HG03066 (cell line): ENCODE measurements at regions not wholly inside any gene's neighbourhood (a gene's known extent, or its start where the extent isn't known, plus 50 kb on each side); places are given as distances from the start of the nearest gene placed in this dataset.
"Not testable (repeated sequence)": the region's sequence is repeated elsewhere in the genome, so short reads cannot be mapped to it uniquely, and the experiment has no call there.

ENCODE experiments used
- ATAC-seq: cut with Tn5 transposase; IDR thresholded peaks from one replicate; pipeline ENCODE4 v1.9.1; 2021; ENCODE audit warnings: low read depth; ENCODE audit not compliant: unreplicated experiment

GRCh38 chr3:152891678-152892077, 56.7 kb downstream of the P2RY1 start:
- no peak for ATAC-seq

GRCh38 chr3:152892446-152892845, 57.5 kb downstream of the P2RY1 start:
- no peak for ATAC-seq

- no peak for ATAC-seq
Observed at GRCh38 chr3:152893647-152894046, 58.7 kb downstream of the P2RY1 start.

DNA sequence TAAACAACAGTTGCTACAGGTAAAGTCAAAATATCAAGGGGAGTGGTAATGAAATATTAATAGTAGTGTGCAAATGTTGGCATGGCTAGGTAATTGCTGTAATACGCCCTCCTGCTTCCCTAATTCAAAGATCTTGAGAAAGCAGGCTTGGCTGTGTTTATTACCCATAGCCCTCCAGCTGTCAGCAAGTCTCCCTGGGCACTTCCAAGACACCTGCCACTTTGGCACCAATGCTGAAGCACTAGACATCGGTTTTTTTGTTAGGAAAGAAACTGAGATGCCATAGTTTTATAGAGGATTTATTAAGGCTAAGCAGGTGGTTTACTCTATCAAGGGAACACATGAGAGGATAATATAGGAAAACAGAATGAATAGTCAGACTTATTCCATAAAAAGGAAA, 64.4 kb downstream of the P2RY1 start:
- ATAC-seq = no peak

DNA sequence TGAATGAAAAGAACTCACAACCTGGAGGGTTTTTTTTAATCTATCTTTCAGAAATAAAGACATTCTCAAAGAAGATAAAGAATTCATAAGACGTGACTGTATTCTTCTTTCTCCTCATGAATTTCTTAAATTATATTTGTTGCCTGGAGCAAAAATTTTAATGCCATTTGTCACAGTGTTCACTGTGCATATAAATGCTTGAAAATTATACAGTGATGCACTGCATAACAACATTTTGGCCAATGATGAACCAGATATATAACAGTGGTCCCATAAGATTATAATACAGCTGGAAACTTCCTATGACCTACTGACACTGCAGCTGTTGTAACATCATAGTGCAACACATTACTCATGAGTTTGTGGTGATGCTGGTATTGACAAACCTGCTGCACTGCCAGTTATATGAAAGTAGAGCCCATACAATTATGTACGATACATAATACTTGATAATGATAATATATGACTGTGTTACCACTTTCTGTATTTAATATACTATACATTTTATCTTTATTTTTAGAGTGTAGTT, 67.3 kb downstream of the P2RY1 start:
- no peak for ATAC-seq

DNA sequence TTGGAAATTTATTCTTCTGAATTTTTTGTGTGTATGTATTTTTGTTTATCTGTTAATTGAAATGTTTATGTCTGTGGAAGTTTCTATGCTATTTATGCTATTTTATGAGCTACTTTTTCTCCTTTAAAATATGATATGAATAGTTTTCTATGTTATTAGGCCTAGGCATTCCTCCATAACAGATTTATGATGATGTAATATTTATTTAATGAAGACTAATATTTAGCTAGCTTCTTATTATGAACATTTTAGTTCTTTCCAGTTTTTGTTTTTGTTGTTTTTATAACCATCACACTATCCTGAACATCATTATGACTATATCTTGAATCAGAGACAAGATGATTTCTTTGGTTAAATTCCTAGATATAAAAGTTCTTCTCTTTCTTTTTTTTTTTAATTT, 70.7 kb downstream of the P2RY1 start:
- no peak for ATAC-seq

DNA sequence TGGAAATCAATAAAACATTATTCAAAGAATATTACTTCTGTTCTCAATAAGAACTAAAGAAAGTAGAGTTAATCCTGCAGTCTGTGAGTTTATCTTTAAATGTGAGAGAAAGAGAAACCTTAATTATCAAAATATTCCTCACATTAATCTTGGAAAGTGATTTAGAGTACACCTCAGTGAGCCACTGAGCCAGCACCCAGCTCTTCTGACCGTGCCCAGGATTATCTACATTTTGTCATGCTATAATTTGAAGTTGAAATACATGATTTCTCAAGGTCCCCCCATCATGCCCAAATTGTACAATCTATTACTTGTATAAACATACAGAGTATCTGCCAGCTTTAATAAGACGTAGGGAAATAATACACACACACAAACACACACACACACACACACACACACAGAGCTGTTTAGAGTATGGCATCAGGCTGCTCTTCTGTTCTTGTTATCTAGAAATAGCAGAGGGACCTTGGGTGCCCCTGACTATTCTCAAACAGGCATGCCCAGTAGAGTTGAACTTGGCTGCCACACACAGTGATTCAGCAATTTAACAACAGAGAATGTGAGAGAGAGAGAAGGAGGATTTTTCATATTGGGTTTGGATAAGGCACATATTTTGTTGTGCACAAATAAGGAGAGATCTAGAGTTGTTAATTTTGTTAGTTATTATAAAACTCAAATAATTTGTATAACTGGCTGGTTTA, 74.4 kb downstream of the P2RY1 start:
- ATAC-seq = no peak

DNA sequence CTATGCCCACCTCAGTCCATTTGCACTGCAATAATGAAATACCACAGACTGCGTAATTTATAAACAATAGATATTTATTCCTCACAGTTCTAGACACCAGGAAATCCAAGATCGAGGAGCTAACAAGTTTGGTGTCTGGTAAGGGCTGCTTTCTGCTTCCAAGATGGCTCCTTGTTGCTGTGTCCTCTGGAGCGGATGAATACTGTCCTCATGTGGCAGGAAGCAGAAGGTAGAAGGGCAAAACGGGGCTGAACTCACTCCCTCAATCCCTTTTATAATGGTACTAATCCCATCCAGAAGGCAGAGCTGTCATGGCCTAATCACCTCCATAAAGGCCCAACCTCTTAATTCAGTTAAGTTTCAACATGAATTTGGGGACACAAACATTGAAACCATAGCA, 75.3 kb downstream of the P2RY1 start:
- ATAC-seq = no peak

GRCh38 chr3:152910966-152911365, 76.0 kb downstream of the P2RY1 start:
- no peak for ATAC-seq

DNA sequence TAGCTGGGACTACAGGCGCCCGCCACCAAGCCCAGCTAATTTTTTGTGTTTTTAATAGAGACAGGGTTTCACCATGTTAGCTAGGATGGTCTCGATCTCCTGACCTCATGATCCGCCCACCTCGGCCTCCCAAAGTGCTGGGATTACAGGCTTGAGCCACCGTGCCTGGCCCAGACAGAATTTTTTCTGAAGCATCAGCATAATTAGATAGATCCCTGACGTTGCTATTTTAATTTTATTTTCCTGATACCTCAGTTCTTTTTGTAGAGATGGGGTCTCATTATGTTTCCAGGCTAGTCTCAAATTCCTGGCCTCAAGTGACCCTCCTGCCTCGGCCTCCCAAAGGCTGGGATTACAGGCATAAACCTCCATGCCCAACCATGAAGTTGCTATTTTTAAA, 79.8 kb downstream of the P2RY1 start:
- ATAC-seq = not testable (repeated sequence)

DNA sequence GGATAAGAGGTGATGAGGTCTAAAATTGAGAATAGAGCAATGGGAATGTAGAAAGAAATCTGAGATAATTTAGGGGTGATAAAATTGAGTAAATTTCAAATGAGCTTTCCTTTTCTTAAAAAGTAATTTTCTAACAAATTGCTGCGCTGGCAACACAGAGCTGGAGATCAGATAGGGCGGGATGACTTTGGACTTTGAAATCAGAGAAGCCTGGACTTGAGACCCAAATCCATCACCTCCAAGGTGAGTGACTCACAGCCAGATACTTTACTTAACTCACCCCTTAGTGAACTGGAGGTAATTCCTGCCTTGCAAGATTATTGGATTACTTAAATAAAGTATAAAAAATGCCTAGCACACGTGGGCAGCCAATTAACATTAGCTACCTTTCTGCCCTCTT, 80.8 kb downstream of the P2RY1 start:
- ATAC-seq = no peak

DNA sequence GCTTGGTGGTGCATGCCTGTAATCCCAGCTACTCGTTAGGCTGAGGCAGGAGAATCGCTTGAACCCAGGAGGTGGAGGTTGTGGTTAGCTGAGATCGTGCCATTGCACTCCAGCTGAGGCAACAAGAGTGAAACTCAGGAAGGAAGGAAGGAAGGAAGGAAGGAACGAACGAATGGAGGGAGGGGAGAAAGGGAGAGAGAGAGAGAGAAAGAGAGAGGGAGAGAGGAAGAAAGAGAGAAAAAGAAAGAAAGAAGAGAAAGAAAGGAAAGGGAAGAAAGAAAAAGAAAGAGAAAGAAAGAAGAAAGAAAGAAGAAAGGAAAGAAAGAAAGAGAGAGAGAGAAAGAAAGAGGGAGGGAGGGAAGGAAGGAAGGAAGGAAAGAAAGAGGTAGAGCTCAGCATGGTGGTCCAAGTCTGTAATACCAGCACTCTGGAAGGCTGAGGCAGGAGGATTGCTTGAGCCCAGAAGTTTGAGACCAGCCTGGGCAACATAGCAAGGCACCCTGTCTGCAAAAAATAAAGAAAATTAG, 81.9 kb downstream of the P2RY1 start:
- ATAC-seq = no peak

DNA sequence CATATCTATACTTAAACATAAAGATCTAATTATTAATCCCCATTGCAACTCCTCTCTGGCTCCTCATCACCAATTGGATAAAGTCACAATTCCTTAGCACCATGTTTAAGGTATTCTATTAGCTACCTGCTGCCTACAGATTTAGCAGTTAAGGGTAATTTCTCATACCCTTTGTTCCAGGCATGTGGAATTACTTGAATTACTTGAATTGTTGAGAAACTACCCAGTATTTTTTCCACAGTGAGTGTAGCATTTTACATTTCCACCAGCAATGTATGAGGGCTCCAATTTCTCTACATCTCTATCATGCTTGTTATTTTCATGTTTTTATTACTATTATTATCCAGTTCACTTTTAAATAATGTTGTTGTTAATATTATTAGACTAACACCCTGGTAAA, 86.4 kb downstream of the P2RY1 start:
- ATAC-seq = no peak

DNA sequence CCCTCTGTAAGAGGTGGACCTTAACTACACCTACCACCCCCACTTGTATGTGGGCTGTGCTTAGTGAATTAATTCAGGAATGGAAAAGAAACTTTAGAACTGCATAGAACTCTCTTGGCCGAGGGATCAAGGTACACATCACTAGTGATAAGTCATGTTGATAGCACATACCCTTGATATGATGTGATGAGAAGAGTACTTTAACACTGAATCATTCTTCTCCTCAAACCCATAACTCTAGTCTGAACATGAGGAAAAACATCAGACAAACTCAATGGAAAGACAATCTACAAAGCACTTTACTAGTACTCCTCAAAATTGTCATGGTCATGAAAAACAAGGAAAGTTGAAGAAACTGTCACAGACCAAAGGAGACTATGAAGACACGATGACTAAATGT, 87.6 kb downstream of the P2RY1 start:
- no peak for ATAC-seq

DNA sequence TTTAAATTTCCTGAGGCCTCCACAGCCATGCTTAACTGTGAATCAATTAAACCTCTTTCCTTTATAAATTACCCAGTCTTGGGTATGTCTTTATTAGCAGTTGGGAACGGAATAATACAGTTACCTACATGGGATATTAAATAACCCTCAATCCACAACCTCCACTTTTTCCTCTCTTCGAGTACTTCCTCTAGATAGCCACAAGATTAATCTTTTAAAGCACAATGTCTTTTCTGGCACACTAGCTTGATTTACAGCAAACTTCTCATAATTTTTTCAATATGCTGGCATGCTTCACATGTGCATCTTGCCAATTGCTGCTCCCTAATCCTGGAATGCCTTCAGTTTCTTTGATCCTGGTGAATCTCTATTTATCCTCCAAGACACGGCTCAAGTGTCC, 92.2 kb downstream of the P2RY1 start:
- no peak for ATAC-seq

DNA sequence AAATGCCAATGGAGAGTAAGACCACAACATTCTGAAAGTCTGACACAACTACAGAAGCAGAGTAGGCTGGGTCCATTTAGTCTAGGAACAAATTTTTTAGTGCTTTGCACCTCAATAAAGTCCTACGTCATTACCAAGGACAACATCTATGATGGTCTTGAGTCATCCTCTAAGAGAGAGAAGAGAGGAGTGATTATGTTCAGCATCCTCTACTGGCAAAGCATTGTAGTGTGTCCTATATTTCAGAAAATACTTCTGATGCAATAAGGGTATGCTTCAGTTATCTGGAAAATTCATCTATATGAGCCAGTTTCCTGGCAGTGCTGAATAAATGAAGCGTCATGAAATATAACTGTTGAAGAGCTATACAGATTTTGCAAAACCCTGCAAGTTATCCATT, 95.6 kb downstream of the P2RY1 start:
- no peak for ATAC-seq

- no peak for ATAC-seq
Observed at GRCh38 chr3:152937234-152937633, 102.3 kb downstream of the P2RY1 start.

GRCh38 chr3:152938974-152939636, 104.2 kb downstream of the P2RY1 start:
- ATAC-seq = no peak

DNA sequence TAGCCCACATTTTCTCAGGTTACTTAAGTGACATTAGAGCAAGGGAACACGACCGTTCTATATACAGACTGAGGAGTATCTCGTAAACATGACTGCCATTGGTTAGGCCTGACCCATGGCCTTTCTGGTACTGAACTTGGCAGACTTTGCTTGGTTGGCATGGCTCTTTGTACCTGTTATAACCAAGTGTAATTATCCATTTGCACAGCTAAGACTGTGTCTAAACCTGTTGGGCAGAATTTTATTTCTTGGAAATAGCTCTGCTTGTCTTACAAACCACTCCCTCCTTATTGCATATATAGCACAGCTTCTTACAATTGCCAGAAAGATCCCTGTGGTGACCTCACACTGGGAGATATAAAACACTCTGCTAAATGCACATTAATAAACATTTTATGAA, 106.9 kb downstream of the P2RY1 start:
- no peak for ATAC-seq

- ATAC-seq = no peak
Observed at GRCh38 chr3:152942366-152942765, 107.4 kb downstream of the P2RY1 start.

DNA sequence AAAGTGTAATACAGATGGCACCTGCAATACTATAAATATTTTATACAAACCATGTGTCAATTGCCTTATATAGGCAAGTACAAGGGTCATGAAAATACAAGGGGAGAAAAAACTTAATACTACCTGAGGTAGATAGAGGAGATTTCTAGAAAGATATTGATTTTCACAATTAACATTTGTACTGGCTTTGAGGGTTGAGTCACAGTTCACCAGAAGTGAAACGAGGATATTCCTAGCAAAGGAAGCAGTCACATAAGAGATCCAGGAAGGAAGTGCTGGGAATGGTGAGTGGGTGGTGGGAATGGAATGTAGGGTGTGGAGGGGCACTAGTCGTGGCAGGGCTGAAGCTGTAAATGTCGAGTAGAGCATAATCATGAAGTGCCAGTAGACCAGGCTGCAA, 108.7 kb downstream of the P2RY1 start:
- no peak for ATAC-seq

DNA sequence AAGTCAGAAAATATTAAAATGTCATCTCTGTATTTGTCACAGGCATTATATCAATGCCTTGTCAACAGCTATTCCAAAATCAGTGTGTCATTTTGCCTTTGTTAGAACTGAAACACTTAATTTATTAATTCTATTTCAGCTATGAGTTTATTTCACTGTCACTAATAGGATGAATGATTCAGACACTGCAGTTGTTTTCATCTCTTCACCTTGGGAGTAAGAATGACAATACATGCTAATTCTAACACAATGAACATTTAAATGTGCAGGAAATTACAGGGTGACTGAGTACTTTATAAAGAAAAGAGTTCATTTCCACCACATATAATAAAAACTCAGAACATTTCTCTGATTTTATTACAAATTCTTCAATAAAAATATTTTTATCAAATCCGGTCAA, 109.7 kb downstream of the P2RY1 start:
- ATAC-seq = no peak
